GM18498 (cell line): ENCODE measurements at regions not wholly inside any gene's neighbourhood (a gene's known extent, or its start where the extent isn't known, plus 50 kb on each side); places are given as distances from the start of the nearest gene placed in this dataset.

Experiments
- ATAC-seq: cut with Tn5 transposase; IDR thresholded peaks from one replicate; pipeline ENCODE4 v1.9.1; 2021; ENCODE audit warnings: mild to moderate bottlenecking, moderate library complexity; ENCODE audit not compliant: unreplicated experiment

- ATAC-seq = no peak
Observed at GRCh38 chr13:48761256-48761655, 107.5 kb downstream of the CYSLTR2 start.

- ATAC-seq = peak; percentile 85
Observed at GRCh38 chr13:48769107-48769704, 115.5 kb downstream of the CYSLTR2 start.

GRCh38 chr13:48770372-48770771 lies 116.6 kb downstream of the CYSLTR2 start:
- no peak for ATAC-seq

GRCh38 chr13:48772908-48773307 lies 119.2 kb downstream of the CYSLTR2 start:
- no peak for ATAC-seq

- no peak for ATAC-seq
Observed at GRCh38 chr13:48773531-48774275, 120.0 kb downstream of the CYSLTR2 start.

- ATAC-seq = no peak
Observed at GRCh38 chr13:48775285-48775684, 121.6 kb downstream of the CYSLTR2 start.

- ATAC-seq = no peak
Observed at GRCh38 chr13:48775804-48776203, 122.1 kb downstream of the CYSLTR2 start.

GRCh38 chr13:48776401-48776800 lies 122.7 kb downstream of the CYSLTR2 start:
- no peak for ATAC-seq

- no peak for ATAC-seq
Observed at GRCh38 chr13:48778610-48779009, 124.9 kb downstream of the CYSLTR2 start.

GRCh38 chr13:48780713-48781341 lies 127.1 kb downstream of the CYSLTR2 start:
- no peak for ATAC-seq

- ATAC-seq = no peak
Observed at GRCh38 chr13:48782429-48782840, 128.7 kb downstream of the CYSLTR2 start.

- no peak for ATAC-seq
Observed at GRCh38 chr13:48783181-48783630, 129.5 kb downstream of the CYSLTR2 start.

- ATAC-seq = no peak
Observed at GRCh38 chr13:48783695-48784230, 130.0 kb downstream of the CYSLTR2 start.

GRCh38 chr13:48784916-48785548 lies 131.3 kb downstream of the CYSLTR2 start:
- no peak for ATAC-seq

- no peak for ATAC-seq
Observed at GRCh38 chr13:48790199-48790598, 136.5 kb downstream of the CYSLTR2 start.

- ATAC-seq = no peak
Observed at GRCh38 chr13:48790966-48791365, 137.2 kb downstream of the CYSLTR2 start.

GRCh38 chr13:48797127-48797526 lies 143.4 kb downstream of the CYSLTR2 start:
- no peak for ATAC-seq

- no peak for ATAC-seq
Observed at GRCh38 chr13:48797761-48798160, 144.0 kb downstream of the CYSLTR2 start.

- no peak for ATAC-seq
Observed at GRCh38 chr13:48798180-48798579, 144.5 kb downstream of the CYSLTR2 start.

GRCh38 chr13:48801255-48801654 lies 147.5 kb downstream of the CYSLTR2 start:
- no peak for ATAC-seq
